IPS DF 19.7 (cell line): ENCODE measurements at regions not wholly inside any gene's neighbourhood (a gene's known extent, or its start where the extent isn't known, plus 50 kb on each side); places are given as distances from the start of the nearest gene placed in this dataset.

Experiments
- DNase-seq: peaks from one replicate; pipeline ENCODE4 v3.0.0-alpha.2; 2013; ENCODE audit warnings: low read depth, low spot score

- DNase-seq = no peak
These were observed 175.2 kb upstream of the HS6ST1 start for GRCh38 chr2:128493880-128494279.

- DNase-seq = no peak
These were observed 175.6 kb upstream of the HS6ST1 start for GRCh38 chr2:128494307-128494639.

GRCh38 chr2:128494640-128495321 lies 176.1 kb upstream of the HS6ST1 start:
- DNase-seq = no peak

DNA sequence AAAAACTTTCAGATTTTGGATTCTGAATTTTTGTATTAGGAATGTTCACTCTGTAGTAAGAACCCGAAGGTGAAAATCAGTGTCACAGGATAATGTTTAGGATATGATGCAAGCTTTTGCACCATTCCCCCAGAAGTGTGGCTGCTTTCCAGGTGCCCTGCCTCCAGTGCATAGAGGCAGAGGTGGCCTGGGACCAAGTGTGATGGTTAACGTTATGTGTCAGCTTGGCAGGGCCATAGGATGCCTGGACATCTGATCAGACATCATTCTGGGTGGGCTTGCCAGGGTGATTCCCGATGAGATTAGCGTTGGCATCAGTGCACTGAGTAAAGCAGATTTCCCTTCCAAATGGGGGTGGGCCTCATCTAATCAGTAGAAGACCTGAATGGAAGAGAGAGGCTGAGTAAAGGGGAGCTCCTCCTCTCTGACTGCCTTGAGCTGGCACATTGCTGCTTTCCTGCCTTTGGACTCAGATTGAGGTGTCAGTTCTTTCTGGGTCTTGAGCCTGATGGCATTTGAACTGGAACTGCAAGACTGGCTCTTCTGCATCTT lies 177.4 kb upstream of the HS6ST1 start:
- no peak for DNase-seq

GRCh38 chr2:128496700-128497099 lies 178.0 kb upstream of the HS6ST1 start:
- no peak for DNase-seq

DNA sequence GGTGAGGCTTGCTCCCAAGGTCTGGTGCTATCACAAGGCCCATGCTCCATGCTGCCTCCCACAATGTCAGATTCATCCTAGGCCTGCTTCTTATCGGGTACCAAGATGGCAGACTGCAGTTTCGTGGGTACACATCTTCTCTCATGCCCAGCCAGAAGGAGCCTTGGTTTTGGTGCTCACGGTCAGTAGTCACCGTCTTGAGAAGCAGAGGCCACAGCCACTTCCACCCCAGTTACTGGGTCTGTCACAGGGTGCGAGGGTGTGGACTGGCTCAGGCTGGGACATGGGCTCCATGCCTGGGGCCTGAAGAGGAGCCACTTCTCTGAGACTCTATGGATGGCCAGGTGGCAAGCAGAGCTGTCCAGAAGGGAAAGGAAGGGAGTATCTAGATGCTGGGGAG lies 178.8 kb upstream of the HS6ST1 start:
- DNase-seq = no peak

DNA sequence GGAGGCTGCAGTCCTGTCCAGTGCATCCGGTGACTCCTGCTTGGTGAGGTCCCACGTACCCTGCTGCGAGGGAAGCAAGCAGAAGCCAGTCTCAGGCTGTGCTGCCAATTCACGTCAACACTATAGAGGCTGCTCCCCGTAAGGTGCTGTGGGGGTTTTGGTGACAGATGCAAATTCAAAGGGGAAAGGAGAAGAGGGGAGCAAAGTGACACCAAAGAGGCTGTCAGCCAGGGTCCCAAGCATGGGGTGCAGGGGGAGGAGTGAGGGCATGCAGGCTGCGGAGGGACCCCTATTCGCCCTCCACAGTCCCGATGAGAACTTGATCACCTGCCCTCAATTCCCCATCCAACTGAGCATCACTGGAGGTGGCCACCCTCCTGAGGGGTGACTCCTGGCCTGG lies 179.4 kb upstream of the HS6ST1 start:
- DNase-seq = no peak

DNA sequence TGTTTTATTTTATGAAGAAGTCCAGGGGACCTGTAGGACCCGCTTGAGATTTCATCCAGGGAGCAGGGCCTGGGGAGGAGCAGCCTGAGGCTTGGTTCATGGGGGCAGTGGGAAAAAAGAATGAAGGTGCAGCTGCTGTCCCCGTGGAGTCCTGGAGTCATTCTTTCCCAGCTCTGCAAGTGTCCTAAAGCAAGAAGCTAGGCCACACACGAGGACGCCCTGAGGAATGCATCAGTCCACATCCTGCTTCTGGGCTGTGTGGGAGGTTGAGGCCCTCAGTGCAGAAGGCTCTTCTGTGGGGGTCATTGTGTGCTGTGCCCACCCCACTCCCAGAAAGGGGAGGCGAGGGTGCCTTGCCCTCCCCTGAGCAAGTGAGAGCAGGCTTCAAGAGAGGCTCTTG lies 179.9 kb upstream of the HS6ST1 start:
- DNase-seq = no peak

- no peak for DNase-seq
These were observed 180.9 kb upstream of the HS6ST1 start for GRCh38 chr2:128499367-128500137.

GRCh38 chr2:128500138-128500800 lies 181.6 kb upstream of the HS6ST1 start:
- DNase-seq = no peak

- no peak for DNase-seq
These were observed 182.5 kb upstream of the HS6ST1 start for GRCh38 chr2:128501006-128501690.

- DNase-seq = no peak
These were observed 183.0 kb upstream of the HS6ST1 start for GRCh38 chr2:128501700-128502099.

DNA sequence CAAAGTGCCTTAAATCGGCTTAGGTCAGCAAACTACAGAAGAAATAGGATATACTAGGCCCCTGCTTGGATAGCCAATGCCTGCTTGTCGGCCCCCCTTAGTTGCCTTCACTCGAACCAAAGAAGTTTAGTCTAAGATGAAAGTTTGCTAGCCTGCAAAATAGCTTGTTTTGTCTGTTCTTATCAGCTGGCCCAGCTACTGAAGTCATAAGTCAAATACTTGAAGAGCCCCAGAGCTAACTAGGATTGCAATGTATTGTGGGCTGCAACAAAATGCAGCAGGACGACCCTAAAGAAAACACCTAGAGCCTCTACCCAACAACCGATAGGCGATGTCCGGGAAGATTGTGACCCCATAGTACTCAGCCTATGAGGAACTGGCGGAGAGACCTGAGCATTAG lies 183.5 kb upstream of the HS6ST1 start:
- no peak for DNase-seq

DNA sequence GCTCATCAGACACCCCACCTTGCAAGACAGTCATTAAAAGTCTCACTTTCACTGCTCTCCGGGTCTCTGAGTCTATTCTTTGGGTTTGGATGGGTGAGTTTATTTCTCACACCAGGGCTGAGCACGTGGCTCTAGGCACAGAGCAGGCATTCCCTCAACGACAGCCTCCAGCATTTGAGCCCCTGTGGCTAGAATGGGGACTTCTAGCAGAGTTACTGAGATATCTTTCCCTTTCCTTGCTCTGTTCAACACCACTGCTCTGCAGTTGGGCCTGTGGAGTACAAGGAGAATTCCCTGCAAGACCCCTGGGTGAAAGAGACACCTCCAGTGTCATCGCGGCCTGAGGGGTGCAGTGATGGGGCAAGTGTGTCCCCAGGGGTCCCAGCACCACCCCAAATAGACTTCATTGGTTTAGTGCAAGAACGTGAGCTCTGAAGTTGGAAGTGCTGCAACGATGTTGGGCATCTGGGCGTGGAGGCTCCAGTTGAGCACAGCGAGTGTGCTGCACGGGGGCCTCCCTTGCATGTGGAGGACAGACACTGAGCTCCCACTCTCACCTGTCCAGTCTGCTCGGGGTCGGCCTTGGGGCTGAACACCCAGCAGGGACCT lies 184.1 kb upstream of the HS6ST1 start:
- DNase-seq = no peak

DNA sequence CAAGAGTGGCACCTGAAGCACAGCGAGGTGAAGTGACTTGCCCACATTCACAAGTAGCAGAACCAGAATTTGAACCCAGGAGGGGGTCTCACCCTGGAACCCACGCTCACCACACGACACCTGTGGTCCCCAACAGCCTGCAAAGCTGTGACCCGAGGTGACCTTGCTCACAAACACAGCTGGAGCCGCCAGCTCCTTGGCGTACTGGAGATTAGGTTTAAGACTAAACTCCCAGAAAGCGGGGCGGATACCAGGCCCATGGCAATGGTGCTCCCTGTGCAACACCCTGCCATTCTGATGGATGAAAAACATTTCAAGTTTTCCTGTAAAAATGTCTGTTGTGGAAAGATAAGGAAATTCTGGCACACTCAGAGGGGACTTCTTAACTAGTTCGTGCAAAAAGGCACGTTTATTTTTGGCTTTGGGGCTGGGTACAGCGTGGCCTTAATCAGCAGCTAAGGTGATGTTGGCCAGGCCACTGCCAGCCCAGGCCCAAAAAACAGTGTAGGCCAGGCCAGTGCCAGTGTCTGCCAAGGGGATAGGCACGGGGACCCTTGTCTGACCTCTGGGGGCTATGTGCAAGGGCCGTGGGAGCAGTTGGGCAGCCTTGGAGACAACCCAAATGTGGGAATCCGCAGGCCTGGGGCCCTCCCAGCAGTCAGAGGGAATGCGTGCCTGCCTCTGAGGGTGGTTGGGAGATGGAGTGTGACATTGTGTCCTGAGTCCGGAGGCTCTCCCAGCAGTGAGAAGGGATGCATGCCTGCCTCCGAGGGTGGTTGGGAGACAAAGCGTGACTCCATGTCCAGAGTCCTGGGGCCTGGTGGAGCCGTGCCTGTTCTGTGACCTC lies 185.0 kb upstream of the HS6ST1 start:
- no peak for DNase-seq

DNA sequence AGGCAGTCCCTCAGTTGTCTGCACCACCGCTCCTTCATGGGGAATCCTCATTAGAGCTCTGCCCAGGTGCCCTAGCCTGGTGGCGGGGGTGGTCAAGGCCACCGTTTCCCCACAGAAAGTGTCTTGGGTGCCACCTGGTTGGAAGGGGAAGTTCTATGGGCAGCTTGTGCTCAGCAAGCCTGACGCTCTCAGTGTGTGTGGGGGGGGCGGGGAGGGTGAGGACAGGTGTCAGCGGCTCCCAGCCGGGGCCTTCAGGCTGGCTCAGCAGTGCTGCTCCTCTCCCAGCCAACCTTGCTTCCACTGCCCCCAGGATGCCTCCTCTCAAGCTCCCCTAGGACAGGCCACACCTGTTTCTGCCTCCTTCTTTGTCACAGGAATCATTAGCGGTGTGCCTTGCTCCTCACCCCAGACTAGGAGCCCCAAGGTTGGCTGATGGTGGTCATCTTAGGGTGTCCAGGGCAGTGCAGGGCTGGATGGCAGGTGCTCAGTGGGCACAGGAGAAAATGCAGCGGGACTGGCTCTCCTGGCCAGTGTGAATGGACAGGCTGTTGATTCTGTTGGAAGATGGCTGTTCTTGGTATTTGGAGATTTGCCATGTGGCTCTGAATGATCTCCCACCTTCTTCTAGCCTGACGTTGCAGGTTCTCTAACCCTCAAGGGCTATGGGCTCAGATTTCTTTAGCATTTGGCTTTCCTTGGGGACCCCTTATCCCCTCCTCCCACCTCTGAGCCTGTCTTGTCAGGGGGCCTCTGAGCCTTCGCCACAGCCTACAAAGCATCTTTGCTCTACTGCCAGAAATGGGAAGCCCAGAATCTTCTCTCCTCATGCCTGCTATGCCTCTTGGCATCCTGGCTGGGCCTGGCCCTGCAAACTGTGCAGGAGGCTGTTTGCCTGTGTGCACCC lies 185.8 kb upstream of the HS6ST1 start:
- DNase-seq = no peak

GRCh38 chr2:128505150-128505490 lies 186.5 kb upstream of the HS6ST1 start:
- DNase-seq = no peak

- DNase-seq = no peak
These were observed 187.2 kb upstream of the HS6ST1 start for GRCh38 chr2:128505575-128506526.

GRCh38 chr2:128506534-128506933 lies 187.9 kb upstream of the HS6ST1 start:
- no peak for DNase-seq
